ENCODE measurements at regions not wholly inside any gene's neighbourhood (a gene's known extent, or its start where the extent isn't known, plus 50 kb on each side); places are given as distances from the start of the nearest gene placed in this dataset.

- TF ChIP-seq EZH2 (IDR thresholded peaks at IDR 0.05; ENCODE audit: low read length, unreplicated experiment): no peak
- no peak for TF ChIP-seq CTCF (conservative IDR thresholded peaks at IDR 0.05; ENCODE audit: low read depth, low read length)
These were observed 1180.7 kb upstream of the CRIM1 start for GRCh38 chr2:35174845-35175244.
